ENCODE measurements at regions not wholly inside any gene's neighbourhood (a gene's known extent, or its start where the extent isn't known, plus 50 kb on each side); places are given as distances from the start of the nearest gene placed in this dataset.

GRCh38 chr16:82439678-82440293, 187.0 kb upstream of the CDH13 start:
- TF ChIP-seq CTCF (IDR thresholded peaks at IDR 0.05) (peak; percentile 49), NFYB (CRISPR knock-in tag; conservative IDR thresholded peaks at IDR 0.05; ENCODE audit: low read depth) (no peak), JAZF1 (CRISPR knock-in tag; IDR thresholded peaks at IDR 0.05) (no peak), JUN (CRISPR knock-in tag; IDR thresholded peaks at IDR 0.05) (no peak), TP53 (CRISPR knock-in tag; IDR thresholded peaks at IDR 0.05) (no peak), USF2 (CRISPR knock-in tag; IDR thresholded peaks at IDR 0.05) (no peak), TCF7 (CRISPR knock-in tag; IDR thresholded peaks at IDR 0.05; ENCODE audit: low read depth) (no peak)
